NCI-H510A treated with DMSO at 0.1 percent for 48 hours (cell line): ENCODE measurements at regions not wholly inside any gene's neighbourhood (a gene's known extent, or its start where the extent isn't known, plus 50 kb on each side); places are given as distances from the start of the nearest gene placed in this dataset.

Experiments used
- DNase-seq: peaks from one replicate; lab custom pipeline; 2025; lab: John Stamatoyannopoulos, UW

DNA sequence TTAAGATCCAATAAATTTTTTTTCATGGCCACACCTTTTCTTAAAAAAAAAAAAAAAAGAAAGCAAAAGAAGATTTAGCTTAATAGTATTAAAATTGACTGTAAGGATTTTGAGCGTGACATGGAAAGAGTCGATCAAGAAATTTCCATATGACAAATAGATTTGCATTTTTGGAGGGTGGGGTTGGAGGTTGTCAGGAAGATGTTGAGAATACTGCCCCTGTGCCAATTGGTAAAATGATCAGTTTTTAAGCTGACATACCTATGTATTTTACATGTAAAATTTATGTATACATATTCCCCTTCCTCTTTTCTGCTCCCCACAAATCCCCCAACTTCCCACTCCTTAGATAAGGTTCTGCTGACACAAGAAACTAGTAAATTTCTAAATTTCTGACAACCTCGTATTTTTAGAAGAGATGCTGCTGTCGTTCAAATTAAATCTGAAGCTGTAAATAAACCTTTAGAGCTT is 520.9 kb downstream of the CD83 start:
- no peak for DNase-seq

DNA sequence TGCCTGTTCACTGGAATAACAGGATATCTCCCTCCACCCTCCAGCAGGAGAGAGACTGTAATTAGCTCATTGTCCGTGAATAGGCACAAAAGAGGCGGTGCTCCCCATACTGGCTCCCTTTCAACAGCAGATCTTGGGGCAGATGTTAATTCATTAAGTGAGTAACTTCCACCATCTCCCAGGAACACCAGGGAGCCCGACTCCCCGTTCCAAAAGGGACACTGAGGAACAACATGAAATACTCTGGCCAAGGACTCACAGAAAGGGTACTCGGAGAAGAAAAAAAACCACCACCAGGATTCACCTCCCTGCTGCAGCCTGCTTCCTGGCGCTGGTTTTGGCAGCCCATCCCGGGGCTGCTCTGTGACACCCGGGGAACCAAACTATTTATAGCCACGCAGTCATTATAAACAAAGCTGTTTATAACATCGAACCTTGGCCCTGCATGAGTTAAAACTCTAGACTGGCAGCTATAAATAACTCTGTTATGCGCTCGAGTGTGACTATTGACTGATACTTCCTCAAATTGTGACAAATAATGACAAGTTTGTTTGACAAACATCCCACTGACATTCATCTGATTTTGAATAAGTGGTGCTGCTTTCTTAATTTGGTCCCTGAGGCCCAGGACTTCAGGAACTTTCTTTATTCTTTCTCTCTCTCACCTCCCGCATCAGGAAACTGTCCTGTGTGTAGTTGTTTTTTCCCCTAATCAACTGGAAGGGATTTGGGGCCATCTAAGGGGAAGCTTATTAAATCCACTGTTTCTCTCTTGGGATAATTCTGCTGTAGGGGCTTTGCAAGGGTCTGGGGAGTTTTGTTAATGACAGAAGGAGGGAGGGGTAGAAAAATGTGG is 521.6 kb downstream of the CD83 start:
- peak; percentile 65 for DNase-seq

- DNase-seq: no peak
Observed at GRCh38 chr6:14639983-14640599, 522.5 kb downstream of the CD83 start.

- DNase-seq: no peak
Observed at GRCh38 chr6:14640631-14641030, 523.1 kb downstream of the CD83 start.

- DNase-seq: no peak
Observed at GRCh38 chr6:14641423-14642135, 524.0 kb downstream of the CD83 start.

DNA sequence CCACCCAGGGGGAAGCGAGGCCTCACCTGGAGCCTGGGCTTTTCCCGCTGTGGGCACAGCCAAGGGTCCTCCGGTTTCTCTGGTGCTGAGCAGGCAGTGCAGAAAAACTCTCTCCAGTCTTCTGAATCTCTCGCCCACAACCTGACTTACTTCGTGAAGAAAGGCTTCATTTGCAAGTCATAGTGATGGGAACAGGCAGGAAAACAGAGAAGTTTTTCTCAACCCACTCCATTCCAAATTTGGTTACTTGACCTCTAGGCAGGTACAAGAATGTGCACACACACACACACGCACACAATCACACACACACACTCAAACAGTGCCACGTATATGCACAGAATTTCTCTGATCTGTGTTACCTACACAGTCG is 524.5 kb downstream of the CD83 start:
- no peak for DNase-seq

DNA sequence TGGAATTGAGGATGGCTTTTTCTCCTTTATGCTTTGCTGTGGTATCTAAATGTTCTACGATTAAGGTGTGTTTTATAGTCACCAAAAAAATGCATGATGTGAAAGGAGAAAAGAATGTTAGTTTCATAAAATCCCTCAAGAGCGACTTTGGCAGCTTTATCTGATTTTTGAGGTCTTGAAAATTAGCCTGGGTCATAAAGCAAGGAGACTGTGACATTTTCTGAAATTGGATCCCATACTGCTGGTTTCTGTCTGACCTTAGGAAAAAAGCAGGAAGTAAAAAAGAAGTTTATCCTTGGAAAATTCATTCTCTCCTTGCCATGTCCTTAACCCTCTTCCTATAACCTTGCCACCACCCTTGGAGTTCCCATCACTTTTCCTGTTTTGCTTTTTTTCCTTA is 525.3 kb downstream of the CD83 start:
- no peak for DNase-seq

DNA sequence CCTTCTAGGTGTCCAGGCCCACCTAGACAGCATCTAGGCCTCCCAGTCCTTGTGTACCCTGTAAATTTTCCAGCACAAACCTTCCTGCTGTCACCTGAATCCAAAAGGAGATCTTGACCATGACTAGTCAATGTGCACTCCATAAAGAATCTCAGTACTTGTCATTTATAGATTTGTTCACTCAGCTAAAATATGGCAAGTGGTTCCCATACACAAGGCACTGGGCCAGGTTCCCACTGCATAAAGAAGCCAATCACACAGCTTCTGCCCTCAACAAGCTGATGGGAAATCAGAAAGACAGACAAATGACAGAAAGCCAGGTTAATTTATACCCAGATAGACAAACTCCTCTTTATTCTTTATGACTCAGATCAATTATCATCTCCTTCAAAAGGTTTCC is 526.8 kb downstream of the CD83 start:
- DNase-seq: no peak

DNA sequence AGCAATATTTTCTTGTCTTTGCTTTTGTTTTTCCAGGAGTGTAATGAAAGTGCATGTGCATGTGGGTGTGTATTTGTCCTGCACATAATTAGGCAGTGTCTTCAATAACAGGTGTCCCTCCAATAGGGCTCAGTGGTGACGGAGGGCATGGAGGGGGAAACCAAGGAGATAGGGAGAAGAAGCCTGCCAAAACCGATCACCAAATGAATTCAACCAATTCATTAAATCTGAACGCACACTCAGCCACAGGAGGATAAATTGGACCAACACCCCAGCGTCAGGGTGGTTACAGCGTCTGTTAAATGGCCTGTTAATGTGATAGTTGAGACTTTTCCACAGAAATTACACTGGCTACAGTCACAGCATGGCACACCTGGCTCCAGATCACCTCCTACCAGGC is 527.6 kb downstream of the CD83 start:
- no peak for DNase-seq

- DNase-seq: no peak
Observed at GRCh38 chr6:14645841-14646240, 528.3 kb downstream of the CD83 start.

DNA sequence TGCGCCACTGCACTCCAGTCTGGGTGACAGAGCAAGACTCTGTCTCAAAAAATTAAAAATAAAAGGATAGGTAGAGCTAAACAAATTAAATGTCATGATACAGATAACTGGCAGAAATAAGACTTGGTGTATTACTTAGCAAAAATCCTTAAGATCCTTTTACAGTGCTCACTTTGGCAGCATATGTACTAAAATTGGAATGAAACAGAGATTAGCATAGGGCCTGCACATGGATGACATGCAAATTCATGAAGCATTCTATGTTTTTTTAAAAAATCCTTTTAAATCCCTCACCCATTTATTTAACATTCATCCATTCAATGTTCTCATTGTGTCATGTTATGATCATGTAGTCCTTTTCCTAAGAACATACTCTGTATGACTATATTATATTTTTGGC is 528.8 kb downstream of the CD83 start:
- no peak for DNase-seq

DNA sequence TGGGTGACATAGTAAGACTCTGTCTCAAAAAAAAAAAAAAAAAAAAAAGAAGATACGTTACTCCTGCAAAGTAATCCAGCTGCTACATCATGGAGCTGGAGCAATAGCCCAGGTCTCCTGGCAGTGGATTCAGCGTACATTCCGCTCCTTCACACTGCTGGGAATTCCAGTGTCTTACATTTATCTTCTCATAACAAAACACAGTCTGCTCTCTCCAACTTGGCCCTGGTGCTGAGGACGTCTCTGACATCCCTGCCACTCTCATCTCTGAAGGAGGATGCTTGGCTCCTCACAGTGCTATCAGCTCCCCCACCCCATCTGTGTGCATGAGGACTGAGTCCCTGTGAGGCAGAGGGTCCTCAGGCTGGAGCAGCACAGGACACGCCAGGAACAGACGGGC is 529.8 kb downstream of the CD83 start:
- no peak for DNase-seq

DNA sequence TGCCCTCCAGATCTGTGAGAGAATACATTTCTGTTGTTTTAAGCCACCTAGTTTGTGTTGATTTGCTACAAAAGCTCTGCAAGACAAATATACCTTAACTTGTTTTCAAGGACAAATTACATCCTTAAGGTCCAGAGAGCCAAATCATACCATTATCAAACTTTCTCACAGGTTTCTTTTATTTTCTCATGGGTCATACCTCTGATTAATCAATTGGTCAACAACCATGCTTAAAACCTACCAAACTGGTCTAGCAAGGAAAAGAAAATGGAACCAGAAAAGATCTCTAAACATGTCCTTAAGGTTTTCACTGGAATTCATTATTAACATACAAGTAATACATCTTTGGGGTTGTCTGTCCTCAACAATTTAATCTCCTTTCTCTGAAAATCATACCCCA is 535.0 kb downstream of the CD83 start:
- peak; percentile 26 for DNase-seq

GRCh38 chr6:14655201-14656061 is 537.9 kb downstream of the CD83 start:
- no peak for DNase-seq

GRCh38 chr6:14656078-14656521 is 538.5 kb downstream of the CD83 start:
- DNase-seq: no peak

- DNase-seq: no peak
Observed at GRCh38 chr6:14656649-14657048, 539.1 kb downstream of the CD83 start.

DNA sequence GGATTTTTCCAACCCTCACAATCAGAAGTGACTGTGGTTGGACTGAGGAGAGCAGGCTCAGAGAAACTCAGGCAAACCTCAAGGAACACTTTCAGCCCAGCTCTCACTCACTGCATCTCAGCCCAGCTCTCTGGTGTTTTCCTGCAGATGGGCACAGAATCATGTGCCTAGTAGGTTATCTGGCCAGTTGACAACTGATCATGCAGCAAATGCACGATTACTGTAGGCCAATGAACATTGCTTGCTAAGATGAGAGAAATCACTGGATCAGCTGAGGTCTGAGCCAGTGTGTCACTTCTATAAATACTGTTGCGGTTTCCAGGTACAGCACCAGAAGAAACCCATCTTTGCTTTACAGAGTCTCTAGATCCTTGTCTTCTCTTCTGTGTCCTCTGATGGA is 540.5 kb downstream of the CD83 start:
- DNase-seq: no peak

GRCh38 chr6:14658886-14659561 is 541.5 kb downstream of the CD83 start:
- no peak for DNase-seq

- DNase-seq: no peak
Observed at GRCh38 chr6:14659841-14660240, 542.3 kb downstream of the CD83 start.

DNA sequence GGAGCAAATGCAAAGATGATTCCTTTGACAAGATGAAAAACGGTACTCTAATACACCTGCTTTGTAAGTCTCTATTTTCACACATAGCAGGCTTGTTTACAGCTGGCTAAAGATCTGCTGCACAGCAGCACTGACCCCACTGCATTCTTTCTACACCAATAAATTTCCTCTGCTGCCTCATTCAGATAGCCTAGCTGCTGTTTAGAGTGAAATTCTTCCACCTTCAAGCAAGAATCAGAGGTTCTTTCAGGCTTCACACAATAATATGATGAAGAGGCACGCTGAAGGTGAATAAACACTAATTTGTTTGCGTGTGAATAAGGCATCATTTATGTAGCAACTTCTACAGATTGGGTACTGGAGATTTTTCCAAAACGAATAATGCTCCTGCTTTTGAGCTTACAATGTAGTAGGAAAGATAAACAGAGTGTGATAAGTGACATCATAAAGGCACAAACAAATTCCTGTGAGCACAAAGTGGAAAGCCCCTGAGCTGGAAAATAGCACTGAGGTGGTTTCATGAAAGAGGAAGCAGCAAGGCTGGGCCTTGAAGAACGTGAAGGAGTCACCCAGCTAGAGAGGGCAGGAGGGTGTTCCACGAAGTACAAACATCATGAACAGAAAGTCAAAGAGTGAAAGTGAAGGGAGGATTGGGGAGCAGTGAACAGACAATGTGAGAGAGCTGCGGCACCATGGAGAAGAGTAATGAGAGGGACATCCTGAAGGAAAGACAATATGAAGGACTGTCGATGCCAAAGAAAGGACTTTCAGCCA is 543.4 kb downstream of the CD83 start:
- no peak for DNase-seq

DNA sequence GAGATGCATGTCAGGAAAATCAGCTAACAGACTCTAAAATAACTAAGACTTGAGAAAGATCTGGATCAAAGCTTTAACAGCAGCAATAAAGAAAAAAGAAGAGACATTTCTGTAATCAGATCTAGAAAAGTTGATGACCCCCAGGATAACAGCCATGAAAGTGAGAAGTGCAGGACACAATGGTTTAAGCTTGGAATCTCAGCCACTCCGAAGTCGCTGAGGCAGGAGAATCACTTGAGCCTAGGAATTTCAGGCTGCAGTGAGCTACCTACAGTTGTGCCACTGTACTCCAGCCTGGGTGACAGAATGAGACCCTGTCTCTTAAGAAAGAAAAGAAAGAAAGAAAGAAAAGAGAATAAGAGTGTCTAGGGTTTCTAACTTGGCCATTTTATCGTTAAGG is 544.1 kb downstream of the CD83 start:
- no peak for DNase-seq
